Trophoblast cell (in vitro differentiated cells and primary cell): ENCODE measurements at regions not wholly inside any gene's neighbourhood (a gene's known extent, or its start where the extent isn't known, plus 50 kb on each side); places are given as distances from the start of the nearest gene placed in this dataset.
"Not testable (repeated sequence)": the region's sequence is repeated elsewhere in the genome, so short reads cannot be mapped to it uniquely, and the experiment has no call there.

Experiments used
- DNase-seq, 2 donors: peaks; one replicate each; pipeline ENCODE4 v3.0.0-alpha.2; 2016
- H2AFZ ChIP-seq: 2 replicates; pipeline ENCODE4 v1.6.1; 2013; ENCODE audit warnings: low read length, moderate library complexity, mild to moderate bottlenecking; ENCODE audit not compliant: insufficient read depth, poor library complexity
- H2AK5ac ChIP-seq: 2 replicates; pipeline ENCODE4 v1.6.1; 2013; ENCODE audit warnings: mild to moderate bottlenecking, low read length
- H2BK120ac ChIP-seq: 2 replicates; pipeline ENCODE4 v1.6.1; 2013; ENCODE audit warnings: low read length, mild to moderate bottlenecking, moderate library complexity; ENCODE audit not compliant: insufficient read depth, poor library complexity
- H2BK12ac ChIP-seq: 2 replicates; pipeline ENCODE4 v1.6.1; 2013; ENCODE audit warnings: mild to moderate bottlenecking, low read length, moderate library complexity
- H2BK5ac ChIP-seq: 2 replicates; pipeline ENCODE4 v1.6.1; 2013; ENCODE audit warnings: low read length, low read depth, moderate library complexity, mild to moderate bottlenecking; ENCODE audit not compliant: poor library complexity
- H3K14ac ChIP-seq: 2 replicates; pipeline ENCODE4 v1.6.1; 2013; ENCODE audit warnings: mild to moderate bottlenecking, low read length
- H3K18ac ChIP-seq: 2 replicates; pipeline ENCODE4 v1.6.1; 2013; ENCODE audit warnings: mild to moderate bottlenecking, low read length
- H3K23ac ChIP-seq: 2 replicates; pipeline ENCODE4 v1.6.1; 2013; ENCODE audit warnings: low read length
- H3K27ac ChIP-seq: 2 replicates; pipeline ENCODE4 v1.5.1; 2013; ENCODE audit warnings: low read depth, mild to moderate bottlenecking, inconsistent platforms, low read length, moderate library complexity
- H3K27me3 ChIP-seq: 2 replicates; pipeline ENCODE4 v1.6.1; 2013; ENCODE audit warnings: inconsistent platforms, mild to moderate bottlenecking, low read length, moderate library complexity; ENCODE audit not compliant: insufficient read depth
- H3K36me3 ChIP-seq, 2 experiments: 1 replicate in 1 of 2; 2 replicates in 1 of 2; pipeline ENCODE4 v1.6.1; 2013; ENCODE audit warnings: low read length in 2 of 2, mild to moderate bottlenecking in 2 of 2, moderate library complexity in 1 of 2; ENCODE audit not compliant: insufficient read depth in 2 of 2, control insufficient read depth in 1 of 2
- H3K4ac ChIP-seq: 2 replicates; pipeline ENCODE4 v1.6.1; 2013; ENCODE audit warnings: low read depth, mild to moderate bottlenecking, low read length, moderate library complexity
- H3K4me1 ChIP-seq, 2 experiments: 1 replicate in 1 of 2; 2 replicates in 1 of 2; pipeline ENCODE4 v1.6.1; 2013; ENCODE audit warnings: low read length in 2 of 2, mild to moderate bottlenecking in 2 of 2, moderate library complexity in 1 of 2; ENCODE audit not compliant: insufficient read depth in 2 of 2, control insufficient read depth in 1 of 2
- H3K4me2 ChIP-seq: 2 replicates; pipeline ENCODE4 v1.6.1; 2013; ENCODE audit warnings: inconsistent platforms, mild to moderate bottlenecking, low read length, moderate library complexity
- H3K4me3 ChIP-seq: 2 replicates; pipeline ENCODE4 v1.5.1; 2013; ENCODE audit warnings: mild to moderate bottlenecking, low read depth, low read length, inconsistent platforms
- H3K79me1 ChIP-seq: one replicate; pipeline ENCODE4 v1.6.1; 2013; ENCODE audit warnings: low read length
- H3K79me2 ChIP-seq: 2 replicates; pipeline ENCODE4 v1.6.1; 2013; ENCODE audit warnings: low read length, mild to moderate bottlenecking; ENCODE audit not compliant: control insufficient read depth, insufficient read depth, poor library complexity
- H3K9ac ChIP-seq: 2 replicates; pipeline ENCODE4 v1.6.1; 2013; ENCODE audit warnings: mild to moderate bottlenecking, low read length
- H3K9me3 ChIP-seq: 2 replicates; pipeline ENCODE4 v1.6.1; 2013; ENCODE audit warnings: low read depth, mild to moderate bottlenecking, control low read depth, inconsistent platforms, low read length; ENCODE audit not compliant: insufficient read depth
- H4K12ac ChIP-seq: 2 replicates; pipeline ENCODE4 v1.6.1; 2013; ENCODE audit warnings: low read depth, mild to moderate bottlenecking, low read length, moderate library complexity
- H4K8ac ChIP-seq: 2 replicates; pipeline ENCODE4 v1.6.1; 2013; ENCODE audit warnings: low read depth, mild to moderate bottlenecking, low read length, moderate library complexity
- H4K91ac ChIP-seq: one replicate; pipeline ENCODE4 v1.6.1; 2013; ENCODE audit warnings: low read depth, mild to moderate bottlenecking, low read length, moderate library complexity
- WGBS: extraction: QIAGEN DNeasy Blood & Tissue Kit; methylation state at CpG from one replicate; pipeline ENCODE4 v1.1.7; 2013; ENCODE audit warnings: missing lambda C conversion rate; ENCODE audit not compliant: insufficient read length, insufficient coverage; ENCODE audit errors: extremely low coverage; 5-methylcytosine and 5-hydroxymethylcytosine counted together

- no CpG with 5 or more reads among the region's 4 CpGs for WGBS
- H3K9ac ChIP-seq, result no peak overlapping the region
These were observed 250.1 kb upstream of the SGCD start for GRCh38 chr5:156076912-156077311.

GRCh38 chr5:156087577-156088110 is 239.3 kb upstream of the SGCD start:
- Histone ChIP-seq H3K9ac (no peak overlapping the region), H3K27ac (no peak overlapping the region), H2BK5ac (no peak overlapping the region), H3K36me3 (no peaks in the 10 kb centered on the region), H3K79me2 (no peaks in the 10 kb centered on the region), H3K4me3 (no peak overlapping the region), H3K79me1 (no peaks in the 10 kb centered on the region), H2AK5ac (no peak overlapping the region), H4K8ac (no peak overlapping the region), H4K12ac (no peak overlapping the region), H3K4me2 (no peak overlapping the region), H2AFZ (no peak overlapping the region), H3K23ac (no peak overlapping the region), H3K14ac (no peak overlapping the region), H3K4me1 (no peaks in the 10 kb centered on the region), H2BK12ac (no peak overlapping the region), H3K27me3 (no peaks in the 10 kb centered on the region), H2BK120ac (no peak overlapping the region), H3K9me3 (peaks cover 11% of the 10 kb centered on the region), H3K18ac (no peak overlapping the region), H3K4ac (no peak overlapping the region), H4K91ac (no peak overlapping the region)
- WGBS, result no CpG with 5 or more reads among the region's 5 CpGs
- DNase-seq, result no peak

More at GRCh38 chr5:156076912-156077311, 250.1 kb upstream of the SGCD start:
- H3K4ac ChIP-seq, result no peak overlapping the region
- H3K36me3 ChIP-seq, result no peaks in the 10 kb centered on the region
- H4K8ac ChIP-seq, result no peak overlapping the region
- no peak for DNase-seq
- no peak overlapping the region for H3K14ac ChIP-seq
- H2AFZ ChIP-seq, result no peak overlapping the region
- no peak overlapping the region for H4K91ac ChIP-seq
- H2AK5ac ChIP-seq, result no peak overlapping the region
- H3K9me3 ChIP-seq, result peaks cover 2% of the 10 kb centered on the region
- H3K18ac ChIP-seq, result no peak overlapping the region
- H3K23ac ChIP-seq, result no peak overlapping the region
- H2BK120ac ChIP-seq, result no peak overlapping the region
- no peaks in the 10 kb centered on the region for H3K27me3 ChIP-seq
- no peak overlapping the region for H2BK5ac ChIP-seq
- H3K4me2 ChIP-seq, result no peak overlapping the region
- H2BK12ac ChIP-seq, result no peak overlapping the region
- no peak overlapping the region for H3K27ac ChIP-seq
- H3K79me1 ChIP-seq, result no peaks in the 10 kb centered on the region
- H3K4me1 ChIP-seq, result no peaks in the 10 kb centered on the region
- no peak overlapping the region for H4K12ac ChIP-seq
- no peaks in the 10 kb centered on the region for H3K79me2 ChIP-seq
- no peak overlapping the region for H3K4me3 ChIP-seq

GRCh38 chr5:156089955-156090940 is 236.7 kb upstream of the SGCD start:
- not testable (repeated sequence) for H3K79me2 ChIP-seq, H3K4me1 ChIP-seq, H3K9ac ChIP-seq, H3K27me3 ChIP-seq, H2BK5ac ChIP-seq, H3K23ac ChIP-seq, H2BK12ac ChIP-seq, H3K4me3 ChIP-seq, H2AFZ ChIP-seq, H3K36me3 ChIP-seq, H3K4ac ChIP-seq, H3K18ac ChIP-seq, H3K79me1 ChIP-seq, DNase-seq, H4K8ac ChIP-seq, H3K14ac ChIP-seq, H4K12ac ChIP-seq, H4K91ac ChIP-seq, H2BK120ac ChIP-seq, H3K27ac ChIP-seq, H2AK5ac ChIP-seq, H3K4me2 ChIP-seq
- H3K9me3 ChIP-seq, result peaks cover 11% of the 10 kb centered on the region
- WGBS, result no CpG with 5 or more reads among the region's 10 CpGs

GRCh38 chr5:156093024-156093423 is 233.9 kb upstream of the SGCD start:
- H2BK120ac ChIP-seq, result no peak overlapping the region
- no peak overlapping the region for H3K27ac ChIP-seq
- no peak overlapping the region for H4K8ac ChIP-seq
- H3K36me3 ChIP-seq, result no peaks in the 10 kb centered on the region
- no peak overlapping the region for H4K91ac ChIP-seq
- no peak overlapping the region for H3K9ac ChIP-seq
- no peak overlapping the region for H3K4me3 ChIP-seq
- H3K79me2 ChIP-seq, result no peaks in the 10 kb centered on the region
- no peak overlapping the region for H3K4ac ChIP-seq
- no peak overlapping the region for H3K23ac ChIP-seq
- no peak overlapping the region for H4K12ac ChIP-seq
- H2BK12ac ChIP-seq, result no peak overlapping the region
- no peak for DNase-seq
- H3K18ac ChIP-seq, result no peak overlapping the region
- H2AK5ac ChIP-seq, result no peak overlapping the region
- no peaks in the 10 kb centered on the region for H3K79me1 ChIP-seq
- no CpG with 5 or more reads among the region's 2 CpGs for WGBS
- no peak overlapping the region for H2AFZ ChIP-seq
- peaks cover 11% of the 10 kb centered on the region for H3K9me3 ChIP-seq
- no peaks in the 10 kb centered on the region for H3K4me1 ChIP-seq
- H2BK5ac ChIP-seq, result no peak overlapping the region
- no peaks in the 10 kb centered on the region for H3K27me3 ChIP-seq
- no peak overlapping the region for H3K14ac ChIP-seq
- no peak overlapping the region for H3K4me2 ChIP-seq
